Lower leg skin (tissue), 3 donors: ENCODE measurements at regions not wholly inside any gene's neighbourhood (a gene's known extent, or its start where the extent isn't known, plus 50 kb on each side); places are given as distances from the start of the nearest gene placed in this dataset.

ENCODE experiments used
- CTCF ChIP-seq, 3 donors: fragments of 450-650 bp; IDR thresholded peaks; one replicate each; pipeline ENCODE4 v1.5.1; 2016; ENCODE audit warnings: antibody characterized with exemption in 3 of 3, mild to moderate bottlenecking in 3 of 3, moderate library complexity in 2 of 3
- POLR2A ChIP-seq, 2 donors: fragments of 450-650 bp; IDR thresholded peaks; one replicate each; pipeline ENCODE4 v1.6.1; 2016 to 2017; ENCODE audit warnings: antibody characterized with exemption in 2 of 2, mild to moderate bottlenecking in 1 of 2, moderate library complexity in 1 of 2

- TF ChIP-seq CTCF (IDR thresholded peaks at IDR 0.05) (peak in 1 of 3 donors; percentile 35), POLR2A (IDR thresholded peaks at IDR 0.05) (no peak)
These were observed 389.8 kb downstream of the FIGN start for GRCh38 chr2:163345795-163346573.
